Nephron progenitor cell (in vitro differentiated cells): ENCODE measurements at regions not wholly inside any gene's neighbourhood (a gene's known extent, or its start where the extent isn't known, plus 50 kb on each side); places are given as distances from the start of the nearest gene placed in this dataset.

Experiments used
- DNase-seq: peaks from one replicate; pipeline ENCODE4 v3.0.0; 2021
- H3K27ac Mint-ChIP-seq: 2 replicates; pipeline ENCODE4 v1.8.0; 2021; ENCODE audit warnings: mild to moderate bottlenecking, moderate library complexity, mixed read lengths
- H3K27me3 Mint-ChIP-seq: 2 replicates; pipeline ENCODE4 v1.8.0; 2021; ENCODE audit warnings: mild to moderate bottlenecking, low read depth, mixed read lengths; ENCODE audit not compliant: poor library complexity
- H3K36me3 Mint-ChIP-seq: 2 replicates; pipeline ENCODE4 v1.8.0; 2021; ENCODE audit warnings: low read depth, mixed read lengths
- H3K4me1 Mint-ChIP-seq: 2 replicates; pipeline ENCODE4 v1.8.0; 2021; ENCODE audit warnings: mixed read lengths
- H3K4me3 Mint-ChIP-seq: 2 replicates; pipeline ENCODE4 v1.8.0; 2021; ENCODE audit warnings: mild to moderate bottlenecking, moderate library complexity, mixed read lengths
- H3K9me3 Mint-ChIP-seq: 2 replicates; pipeline ENCODE4 v1.8.0; 2021; ENCODE audit warnings: mild to moderate bottlenecking, moderate library complexity, mixed read lengths
- TF ChIP-seq, protein P1 (sequence below): fragments of 200-600 bp; sonication (generic); IDR thresholded peaks from 2 replicates; pipeline ENCODE4 v1.5.0; 2021; ENCODE audit warnings: antibody characterized with exemption

DNA sequence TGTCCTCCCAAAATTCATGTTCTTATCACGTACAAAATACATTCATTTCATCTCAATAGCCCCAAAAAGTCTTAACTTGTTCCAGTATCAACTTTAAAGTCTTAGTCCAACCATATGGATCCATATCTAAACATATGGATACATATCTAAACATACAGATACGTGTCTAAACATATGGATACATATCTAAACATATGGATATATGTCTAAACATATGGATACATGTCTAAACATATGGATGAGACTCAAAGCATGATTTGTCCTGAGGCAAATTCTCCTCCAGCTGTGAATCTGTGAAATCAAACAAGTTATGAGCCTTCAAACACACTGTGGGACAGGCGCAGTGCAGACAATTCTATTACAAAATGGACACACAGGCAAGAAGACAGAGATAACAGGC lies 709.0 kb downstream of the TBC1D22A start:
- peaks cover 89% of the 10 kb centered on the region for H3K9me3 Mint-ChIP-seq
- H3K27ac Mint-ChIP-seq, result no peak overlapping the region
- no peaks in the 10 kb centered on the region for H3K4me1 Mint-ChIP-seq
- peaks cover 7% of the 10 kb centered on the region for H3K27me3 Mint-ChIP-seq
- H3K36me3 Mint-ChIP-seq, result no peaks in the 10 kb centered on the region
- DNase-seq, result no peak
- H3K4me3 Mint-ChIP-seq, result no peak overlapping the region
- TF ChIP-seq, protein P1, sequence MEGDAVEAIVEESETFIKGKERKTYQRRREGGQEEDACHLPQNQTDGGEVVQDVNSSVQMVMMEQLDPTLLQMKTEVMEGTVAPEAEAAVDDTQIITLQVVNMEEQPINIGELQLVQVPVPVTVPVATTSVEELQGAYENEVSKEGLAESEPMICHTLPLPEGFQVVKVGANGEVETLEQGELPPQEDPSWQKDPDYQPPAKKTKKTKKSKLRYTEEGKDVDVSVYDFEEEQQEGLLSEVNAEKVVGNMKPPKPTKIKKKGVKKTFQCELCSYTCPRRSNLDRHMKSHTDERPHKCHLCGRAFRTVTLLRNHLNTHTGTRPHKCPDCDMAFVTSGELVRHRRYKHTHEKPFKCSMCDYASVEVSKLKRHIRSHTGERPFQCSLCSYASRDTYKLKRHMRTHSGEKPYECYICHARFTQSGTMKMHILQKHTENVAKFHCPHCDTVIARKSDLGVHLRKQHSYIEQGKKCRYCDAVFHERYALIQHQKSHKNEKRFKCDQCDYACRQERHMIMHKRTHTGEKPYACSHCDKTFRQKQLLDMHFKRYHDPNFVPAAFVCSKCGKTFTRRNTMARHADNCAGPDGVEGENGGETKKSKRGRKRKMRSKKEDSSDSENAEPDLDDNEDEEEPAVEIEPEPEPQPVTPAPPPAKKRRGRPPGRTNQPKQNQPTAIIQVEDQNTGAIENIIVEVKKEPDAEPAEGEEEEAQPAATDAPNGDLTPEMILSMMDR, result no peak

DNA sequence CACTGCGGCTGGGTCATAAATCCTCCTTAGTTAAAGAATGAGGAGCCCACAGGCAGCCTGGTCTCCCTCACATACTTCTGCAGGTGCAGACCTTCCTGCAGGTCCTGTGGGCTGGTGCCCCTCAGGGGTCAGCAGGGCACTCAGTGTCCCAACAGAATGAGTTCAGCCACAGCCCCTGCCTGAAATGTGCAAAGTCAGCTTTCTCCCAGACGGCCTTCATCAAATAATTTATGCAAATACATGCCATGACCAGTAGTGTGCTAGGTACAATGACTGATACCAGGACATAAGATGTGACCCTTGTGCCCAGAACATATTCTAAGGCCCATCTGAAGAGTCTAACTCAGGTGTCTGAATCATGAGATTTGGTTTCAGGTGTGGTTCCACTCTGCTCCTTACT lies 703.4 kb downstream of the TBC1D22A start:
- Mint-ChIP-seq H3K9me3 (peaks cover 90% of the 10 kb centered on the region), H3K27me3 (peaks cover 10% of the 10 kb centered on the region), H3K36me3 (no peaks in the 10 kb centered on the region), H3K4me3 (no peak overlapping the region), H3K4me1 (no peaks in the 10 kb centered on the region), H3K27ac (no peak overlapping the region)
- no peak for DNase-seq
- TF ChIP-seq, protein P1, result no peak

DNA sequence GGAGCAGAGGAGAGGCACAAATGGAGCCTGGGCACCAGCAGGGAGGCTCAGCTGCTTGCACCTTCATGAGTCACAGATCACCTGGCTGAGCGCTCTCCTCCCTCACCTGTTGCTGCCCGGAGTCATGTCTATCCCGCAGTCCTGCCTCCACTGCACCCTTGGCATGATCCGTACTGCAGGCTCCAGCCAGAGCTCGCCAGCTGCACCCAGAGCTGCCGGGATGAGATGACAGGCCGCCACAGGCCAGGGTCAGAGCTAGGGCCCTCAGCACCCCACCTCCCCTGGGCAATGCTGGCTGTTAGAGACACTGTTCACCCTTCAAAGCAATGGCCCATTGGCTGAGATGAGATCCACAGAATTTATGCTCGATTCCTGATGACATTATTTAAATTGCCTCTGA lies 702.8 kb downstream of the TBC1D22A start:
- TF ChIP-seq, protein P1, result no peak
- Mint-ChIP-seq H3K9me3 (peaks cover 91% of the 10 kb centered on the region), H3K27me3 (peaks cover 10% of the 10 kb centered on the region), H3K4me3 (no peak overlapping the region), H3K27ac (no peak overlapping the region), H3K4me1 (no peaks in the 10 kb centered on the region), H3K36me3 (no peaks in the 10 kb centered on the region)
- no peak for DNase-seq

DNA sequence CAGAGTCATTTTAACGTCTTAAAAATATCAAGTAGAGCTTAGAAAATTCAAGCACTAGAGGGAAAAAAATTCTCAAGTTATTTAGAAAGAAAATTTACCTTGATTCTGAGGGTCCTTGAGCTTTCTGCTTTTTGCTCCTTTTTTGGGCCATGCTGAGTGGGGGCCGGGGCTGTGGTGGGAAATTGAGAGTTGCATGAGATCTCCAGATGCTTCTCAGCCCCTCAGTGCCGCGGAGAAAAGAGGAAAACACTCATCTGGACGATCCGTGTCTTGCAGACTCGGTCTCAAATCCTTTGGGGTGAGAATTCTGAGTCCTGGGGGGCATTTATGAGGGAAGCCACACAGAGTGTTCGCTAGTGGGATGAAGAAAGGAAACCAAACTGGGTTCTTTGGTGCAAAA lies 700.8 kb downstream of the TBC1D22A start:
- DNase-seq, result no peak
- TF ChIP-seq, protein P1, result no peak

DNA sequence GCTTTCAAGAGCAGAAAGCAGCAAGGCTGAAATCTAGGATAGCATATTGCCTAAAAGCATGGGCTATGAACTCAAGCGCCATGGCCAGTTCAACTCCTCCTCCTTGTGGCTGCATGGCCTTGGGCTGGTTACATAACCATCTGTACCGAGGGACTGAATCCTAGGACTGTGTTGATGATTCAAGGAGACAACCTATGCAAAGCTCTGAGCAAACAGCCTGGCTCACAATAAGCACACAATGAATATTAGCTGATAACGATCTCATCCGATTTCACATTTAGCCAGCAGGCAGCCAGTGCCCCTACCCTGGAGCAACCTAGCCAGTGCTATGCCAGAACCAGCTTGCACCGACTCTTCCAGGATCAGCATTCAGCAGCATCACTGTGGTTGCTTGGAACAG lies 698.4 kb downstream of the TBC1D22A start:
- Mint-ChIP-seq H3K4me1 (no peaks in the 10 kb centered on the region), H3K27ac (no peak overlapping the region), H3K36me3 (no peaks in the 10 kb centered on the region), H3K27me3 (peaks cover 6% of the 10 kb centered on the region), H3K4me3 (no peak overlapping the region), H3K9me3 (peaks cover 87% of the 10 kb centered on the region)
- DNase-seq, result no peak
- TF ChIP-seq, protein P1, result no peak

More for the DNA sequence above, 700.8 kb downstream of the TBC1D22A start:
- H3K4me3 Mint-ChIP-seq, result no peak overlapping the region
- no peaks in the 10 kb centered on the region for H3K36me3 Mint-ChIP-seq
- peaks cover 6% of the 10 kb centered on the region for H3K27me3 Mint-ChIP-seq
- peaks cover 88% of the 10 kb centered on the region for H3K9me3 Mint-ChIP-seq
- no peak overlapping the region for H3K27ac Mint-ChIP-seq
- no peaks in the 10 kb centered on the region for H3K4me1 Mint-ChIP-seq

DNA sequence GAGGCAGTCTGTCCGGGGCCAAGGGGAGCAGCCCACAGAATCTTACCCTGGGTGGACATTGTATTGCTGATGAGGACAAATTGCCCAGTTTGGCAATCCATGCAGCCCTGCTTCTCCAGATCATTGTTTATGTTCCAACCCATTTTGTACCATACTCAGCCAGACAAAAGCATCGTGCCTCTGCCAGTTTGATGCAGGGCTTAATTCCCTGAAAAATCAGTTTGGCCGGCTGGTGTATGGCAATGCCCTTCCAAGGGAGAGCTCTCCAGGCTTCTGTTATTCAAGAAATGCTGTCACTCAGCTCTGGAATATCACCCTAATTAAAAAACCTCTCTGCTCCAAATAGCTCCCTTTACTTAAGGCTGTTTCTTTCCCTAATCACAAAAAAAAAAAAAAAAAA lies 697.7 kb downstream of the TBC1D22A start:
- no peaks in the 10 kb centered on the region for H3K4me1 Mint-ChIP-seq
- no peak overlapping the region for H3K27ac Mint-ChIP-seq
- TF ChIP-seq, protein P1, result no peak
- no peaks in the 10 kb centered on the region for H3K36me3 Mint-ChIP-seq
- no peak for DNase-seq
- no peak overlapping the region for H3K4me3 Mint-ChIP-seq
- H3K27me3 Mint-ChIP-seq, result peaks cover 6% of the 10 kb centered on the region
- H3K9me3 Mint-ChIP-seq, result peaks cover 87% of the 10 kb centered on the region
